H1 (cell line): ENCODE measurements at regions not wholly inside any gene's neighbourhood (a gene's known extent, or its start where the extent isn't known, plus 50 kb on each side); places are given as distances from the start of the nearest gene placed in this dataset.

Experiments
- CTCF ChIA-PET: fragments of 300-600 bp; sonication (Branson Sonifier 250); formaldehyde crosslinking; loops from one replicate; lab custom pipeline; 2021; ENCODE audit not compliant: partially characterized antibody; lab: Charles Lee
- POLR2A ChIA-PET: fragments of 300-600 bp; sonication (Branson Sonifier 250); formaldehyde crosslinking; loops from one replicate; lab custom pipeline; 2021; ENCODE audit warnings: inconsistent platforms; ENCODE audit not compliant: partially characterized antibody; lab: Charles Lee
- DNase-seq, 2 experiments: peaks; one replicate each; pipeline versions ENCODE4 v3.0.0 to v3.0.0-alpha.2; 2010 to 2022; ENCODE audit warnings: low spot score in 2 of 2, low read depth in 1 of 2, mixed read lengths in 1 of 2
- FAIRE-seq: peaks from 2 replicates; lab custom pipeline; 2011; peaks lifted over from hg19 to GRCh38; lab: Jason Lieb, UNC
- H2AFZ ChIP-seq: 2 replicates; pipeline ENCODE4 v1.8.1; 2012; ENCODE audit warnings: low read length, inconsistent platforms
- H2AK5ac ChIP-seq: 2 replicates; pipeline ENCODE4 v1.6.1; 2013; ENCODE audit warnings: low read depth, low read length
- H2BK120ac ChIP-seq: replicated peaks from 2 replicates; pipeline ENCODE3; 2013; ENCODE audit warnings: low read depth, low read length, inconsistent platforms
- H2BK12ac ChIP-seq: 2 replicates; pipeline ENCODE4 v1.6.1; 2013; ENCODE audit warnings: low read depth, low read length
- H2BK15ac ChIP-seq: 2 replicates; pipeline ENCODE4 v1.6.1; 2013; ENCODE audit warnings: low read length
- H2BK20ac ChIP-seq: 2 replicates; pipeline ENCODE4 v1.6.1; 2013; ENCODE audit warnings: low read length
- H2BK5ac ChIP-seq: 2 replicates; pipeline ENCODE4 v1.6.1; 2013; ENCODE audit warnings: low read depth, low read length
- H3K14ac ChIP-seq: 2 replicates; pipeline ENCODE4 v1.6.1; 2013; ENCODE audit warnings: inconsistent platforms; ENCODE audit not compliant: insufficient read length
- H3K18ac ChIP-seq: 2 replicates; pipeline ENCODE4 v1.6.1; 2013; ENCODE audit warnings: low read length; ENCODE audit errors: extremely low read depth
- H3K23ac ChIP-seq: 2 replicates; pipeline ENCODE4 v1.6.1; 2013; ENCODE audit warnings: inconsistent platforms; ENCODE audit not compliant: insufficient read length
- H3K23me2 ChIP-seq: 2 replicates; pipeline ENCODE4 v1.6.1; 2013; ENCODE audit warnings: low read depth, low read length
- H3K27ac ChIP-seq: 2 replicates; pipeline ENCODE4 v1.6.1; 2011; ENCODE audit warnings: low read depth, low read length, inconsistent platforms
- H3K27me3 ChIP-seq, 4 experiments: replicated peaks in 1 of 4; 1 replicate in 1 of 4; 2 replicates in 3 of 4; pipeline versions ENCODE4 v1.6.1 to v1.8.1; 2011 to 2013; ENCODE audit warnings: low read length in 3 of 4, mild to moderate bottlenecking in 3 of 4, inconsistent platforms in 2 of 4, mixed read lengths in 2 of 4, moderate library complexity in 1 of 4; ENCODE audit not compliant: control insufficient read depth in 3 of 4, insufficient read depth in 3 of 4; ENCODE audit errors: extremely low read depth in 1 of 4
- H3K36me3 ChIP-seq, 4 experiments: 2 replicates each; pipeline versions ENCODE4 v1.6.1 to v1.8.1; 2011 to 2013; ENCODE audit warnings: mild to moderate bottlenecking in 4 of 4, low read length in 3 of 4, moderate library complexity in 2 of 4, control low read depth in 1 of 4, inconsistent platforms in 1 of 4; ENCODE audit not compliant: insufficient read depth in 4 of 4, control insufficient read depth in 2 of 4
- H3K4ac ChIP-seq: replicated peaks from 2 replicates; pipeline ENCODE3; 2013; ENCODE audit warnings: low read length, low read depth, mixed read lengths, inconsistent platforms; ENCODE audit not compliant: insufficient read length
- H3K4me1 ChIP-seq, 4 experiments: replicated peaks in 1 of 4; 1 replicate in 1 of 4; 2 replicates in 3 of 4; pipeline versions ENCODE4 v1.6.1 to v1.8.1; 2011 to 2013; ENCODE audit warnings: low read length in 3 of 4, inconsistent platforms in 2 of 4, mixed read lengths in 1 of 4; ENCODE audit not compliant: insufficient read depth in 4 of 4, control insufficient read depth in 3 of 4
- H3K4me2 ChIP-seq, 2 experiments: 2 replicates each; pipeline versions ENCODE4 v1.6.1 to v1.8.1; 2011 to 2013; ENCODE audit warnings: low read depth in 2 of 2, low read length in 2 of 2, control low read depth in 1 of 2, inconsistent platforms in 1 of 2, mild to moderate bottlenecking in 1 of 2; ENCODE audit not compliant: insufficient read depth in 1 of 2
- H3K4me3 ChIP-seq, 4 experiments: fragments of 200-600, 300-600 bp in 1 of 4; sonication (generic), shearing (Covaris generic), sonication (Bioruptor Twin) in 1 of 4; 2 replicates each; pipeline versions ENCODE4 v1.5.1 to v1.8.1; 2011 to 2016; ENCODE audit warnings: low read length in 4 of 4, low read depth in 3 of 4, control low read depth in 2 of 4, inconsistent platforms in 2 of 4, mild to moderate bottlenecking in 2 of 4, mixed read lengths in 1 of 4, moderate library complexity in 1 of 4; ENCODE audit not compliant: insufficient read depth in 2 of 4; ENCODE audit errors: extremely low read depth in 1 of 4
- H3K56ac ChIP-seq: replicated peaks from 2 replicates; pipeline ENCODE3; 2013; ENCODE audit warnings: low read depth, mild to moderate bottlenecking, mixed read lengths, low read length, inconsistent platforms; ENCODE audit not compliant: insufficient read length
- H3K79me1 ChIP-seq: 2 replicates; pipeline ENCODE4 v1.6.1; 2013; ENCODE audit warnings: low read depth, low read length, control low read depth
- H3K79me2 ChIP-seq, 2 experiments: 2 replicates each; pipeline versions ENCODE4 v1.6.1 to v1.8.1; 2012 to 2013; ENCODE audit warnings: low read length in 2 of 2, mild to moderate bottlenecking in 2 of 2, inconsistent platforms in 1 of 2; ENCODE audit not compliant: insufficient read depth in 2 of 2, control insufficient read depth in 1 of 2
- H3K9ac ChIP-seq, 4 experiments: replicated peaks in 1 of 4; 1 replicate in 1 of 4; 2 replicates in 3 of 4; pipeline versions ENCODE4 v1.6.1 to v1.8.1; 2011 to 2013; ENCODE audit warnings: low read depth in 3 of 4, low read length in 3 of 4, control low read depth in 2 of 4, mild to moderate bottlenecking in 2 of 4, moderate library complexity in 2 of 4, inconsistent platforms in 1 of 4; ENCODE audit errors: extremely low read depth in 1 of 4
- H3K9me3 ChIP-seq, 2 experiments: 2 replicates each; pipeline versions ENCODE4 v1.6.1 to v1.8.1; 2012 to 2013; ENCODE audit warnings: mild to moderate bottlenecking in 2 of 2, moderate library complexity in 2 of 2, control low read depth in 1 of 2, inconsistent platforms in 1 of 2, low read depth in 1 of 2, low read length in 1 of 2, mixed read lengths in 1 of 2; ENCODE audit not compliant: insufficient read depth in 2 of 2
- H4K20me1 ChIP-seq, 2 experiments: replicated peaks in 1 of 2; 2 replicates each; pipeline versions ENCODE3 to v1.8.1; 2011 to 2013; ENCODE audit warnings: inconsistent platforms in 2 of 2, low read length in 2 of 2, mild to moderate bottlenecking in 1 of 2; ENCODE audit not compliant: insufficient read depth in 2 of 2, control insufficient read depth in 1 of 2
- H4K5ac ChIP-seq: 2 replicates; pipeline ENCODE4 v1.6.1; 2013; ENCODE audit warnings: low read length, low read depth, mixed read lengths, inconsistent platforms; ENCODE audit not compliant: insufficient read length
- H4K8ac ChIP-seq: 2 replicates; pipeline ENCODE4 v1.8.0; 2013; ENCODE audit warnings: mild to moderate bottlenecking, moderate library complexity, low read length, inconsistent platforms; ENCODE audit not compliant: insufficient read depth; ENCODE audit errors: extremely low read depth
- H4K91ac ChIP-seq: replicated peaks from 2 replicates; pipeline ENCODE3; 2013; ENCODE audit warnings: low read length, mixed read lengths, inconsistent platforms; ENCODE audit not compliant: insufficient read length
- CHD1 ChIP-seq: IDR thresholded peaks from 2 replicates; pipeline ENCODE4 v1.6.1; 2012; ENCODE audit warnings: low read depth, low read length, improper control_type of control experiment
- SIRT6 ChIP-seq: IDR thresholded peaks from one replicate; pipeline ENCODE4 v1.7.1; 2012; ENCODE audit warnings: low read length, inconsistent platforms
- TAF1 ChIP-seq: IDR thresholded peaks from 2 replicates; pipeline ENCODE4 v1.6.1; 2011; ENCODE audit warnings: mild to moderate bottlenecking, low read depth, low read length
- WGBS, 2 experiments: shearing (Covaris generic) in 1 of 2; methylation state at CpG; one replicate each; pipeline versions ENCODE4 v1.1.6 to v1.1.7; 2013 to 2015; ENCODE audit warnings: low lambda C conversion rate in 2 of 2, mixed read lengths in 2 of 2, inconsistent platforms in 1 of 2, low coverage in 1 of 2, missing lambda C conversion rate in 1 of 2; ENCODE audit not compliant: insufficient replicate concordance in 2 of 2, insufficient coverage in 1 of 2, insufficient read length in 1 of 2; ENCODE audit errors: extremely low coverage in 1 of 2, missing lambda C conversion rate in 1 of 2; 5-methylcytosine and 5-hydroxymethylcytosine counted together
- TF ChIP-seq, protein P1 (sequence below), 3 experiments: IDR thresholded peaks; 1 replicate in 2 of 3; 2 replicates in 1 of 3; pipeline versions ENCODE4 v1.5.1 to v1.6.1; 2011; ENCODE audit warnings: low read length in 3 of 3, mild to moderate bottlenecking in 3 of 3, inconsistent platforms in 2 of 3, low read depth in 1 of 3, moderate library complexity in 1 of 3; ENCODE audit not compliant: insufficient read depth in 1 of 3; ENCODE audit errors: control extremely low read depth in 1 of 3

DNA sequence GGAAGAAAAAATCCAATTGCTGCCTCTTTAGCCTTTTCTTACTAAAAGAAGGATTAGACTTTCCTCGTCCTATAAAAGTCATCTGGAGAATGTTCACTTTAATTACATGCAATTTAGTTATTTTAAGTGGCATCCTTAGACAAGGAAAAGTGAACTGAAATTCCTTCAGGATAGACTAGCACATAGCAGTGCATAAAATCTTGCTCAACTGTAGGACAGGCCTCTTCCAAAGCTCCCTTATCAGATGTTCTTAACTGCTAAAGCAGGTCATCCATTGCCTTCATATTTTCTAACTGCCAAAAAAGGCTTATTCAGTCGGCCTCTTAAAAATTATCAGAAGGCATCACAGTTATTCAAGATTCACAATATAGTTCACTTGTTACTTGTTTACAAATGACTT, 396.5 kb downstream of the DMRT2 start:
- no peak for DNase-seq
- Histone ChIP-seq H3K56ac (no peak overlapping the region), H4K5ac (no peak overlapping the region), H4K8ac (no peak overlapping the region), H3K27ac (no peak overlapping the region), H3K4me2 (no peak overlapping the region), H2AK5ac (no peak overlapping the region), H2BK15ac (no peak overlapping the region), H4K91ac (no peak overlapping the region), H2AFZ (no peak overlapping the region), H3K23ac (no peak overlapping the region), H2BK5ac (no peak overlapping the region), H3K18ac (no peak overlapping the region), H3K4ac (no peak overlapping the region), H3K23me2 (no peaks in the 10 kb centered on the region), H3K4me3 (no peak overlapping the region), H3K27me3 (no peaks in the 10 kb centered on the region; a peak in 1 of 7 replicates), H2BK120ac (no peak overlapping the region), H3K36me3 (0 out of 8 replicates have a peak, but pooled peaks cover 0 to 2% (median 0%) of the 10 kb centered on the region in 4 experiments), H3K4me1 (no peaks in the 10 kb centered on the region), H3K9ac (no peak overlapping the region), H3K9me3 (peaks cover 60 to 61% of the 10 kb centered on the region in 2 experiments), H3K14ac (no peak overlapping the region), H2BK12ac (no peak overlapping the region), H2BK20ac (no peak overlapping the region), H4K20me1 (no peaks in the 10 kb centered on the region), H3K79me1 (no peaks in the 10 kb centered on the region), H3K79me2 (no peaks in the 10 kb centered on the region)
- WGBS, 2 experiments, result 87% methylated on average over 2 of the region's 2 CpGs; no CpG with 5 or more reads in 1 of the 2 experiments
- TF ChIP-seq TAF1, result no peak
- no peak for TF ChIP-seq CHD1
- TF ChIP-seq, protein P1, sequence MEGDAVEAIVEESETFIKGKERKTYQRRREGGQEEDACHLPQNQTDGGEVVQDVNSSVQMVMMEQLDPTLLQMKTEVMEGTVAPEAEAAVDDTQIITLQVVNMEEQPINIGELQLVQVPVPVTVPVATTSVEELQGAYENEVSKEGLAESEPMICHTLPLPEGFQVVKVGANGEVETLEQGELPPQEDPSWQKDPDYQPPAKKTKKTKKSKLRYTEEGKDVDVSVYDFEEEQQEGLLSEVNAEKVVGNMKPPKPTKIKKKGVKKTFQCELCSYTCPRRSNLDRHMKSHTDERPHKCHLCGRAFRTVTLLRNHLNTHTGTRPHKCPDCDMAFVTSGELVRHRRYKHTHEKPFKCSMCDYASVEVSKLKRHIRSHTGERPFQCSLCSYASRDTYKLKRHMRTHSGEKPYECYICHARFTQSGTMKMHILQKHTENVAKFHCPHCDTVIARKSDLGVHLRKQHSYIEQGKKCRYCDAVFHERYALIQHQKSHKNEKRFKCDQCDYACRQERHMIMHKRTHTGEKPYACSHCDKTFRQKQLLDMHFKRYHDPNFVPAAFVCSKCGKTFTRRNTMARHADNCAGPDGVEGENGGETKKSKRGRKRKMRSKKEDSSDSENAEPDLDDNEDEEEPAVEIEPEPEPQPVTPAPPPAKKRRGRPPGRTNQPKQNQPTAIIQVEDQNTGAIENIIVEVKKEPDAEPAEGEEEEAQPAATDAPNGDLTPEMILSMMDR (IDR thresholded peaks at IDR 0.05; ENCODE audit: control extremely low read depth in 1 of 3, insufficient read depth in 1 of 3, low read depth in 1 of 3, low read length in 3 of 3), result no peak
- no peak for TF ChIP-seq SIRT6
- ChIA-PET POLR2A (no interaction called here), CTCF (no interaction called here)
- no peak for FAIRE-seq
